Body of pancreas (tissue), 4 donors: ENCODE measurements at regions not wholly inside any gene's neighbourhood (a gene's known extent, or its start where the extent isn't known, plus 50 kb on each side); places are given as distances from the start of the nearest gene placed in this dataset.

Experiments
- CTCF ChIP-seq, 7 experiments: fragments of 450-650 bp in 4 of 7; fragments of 200-600 bp in 3 of 7; sonication (generic) in 3 of 7; IDR thresholded peaks; one replicate each; pipeline ENCODE4 v1.5.1; 2016 to 2019; ENCODE audit warnings: antibody characterized with exemption in 7 of 7
- POLR2A ChIP-seq, 3 donors: fragments of 450-650 bp; IDR thresholded peaks; one replicate each; pipeline ENCODE4 v1.6.1; 2016; ENCODE audit warnings: antibody characterized with exemption in 3 of 3, mild to moderate bottlenecking in 2 of 3

- TF ChIP-seq CTCF (IDR thresholded peaks at IDR 0.05): no peak
- no peak for TF ChIP-seq POLR2A (IDR thresholded peaks at IDR 0.05)
Measured at GRCh38 chr1:91148641-91149069, 126.8 kb upstream of the ZNF644 start.
